DOHH2 (cell line): ENCODE measurements at regions not wholly inside any gene's neighbourhood (a gene's known extent, or its start where the extent isn't known, plus 50 kb on each side); places are given as distances from the start of the nearest gene placed in this dataset.

Experiments
- EZH2phosphoT487 ChIP-seq: fragments of 200-600 bp; sonication (generic); IDR thresholded peaks from 2 replicates; pipeline ENCODE4 v1.6.1; 2017; ENCODE audit warnings: borderline replicate concordance, mild to moderate bottlenecking, antibody characterized with exemption, low read length, moderate library complexity, mixed read lengths
- TF ChIP-seq, protein P1 (sequence below): fragments of 200-600 bp; sonication (generic); IDR thresholded peaks from one replicate; pipeline ENCODE4 v1.5.1; 2014; ENCODE audit warnings: antibody characterized with exemption, mild to moderate bottlenecking, low read depth, low read length; ENCODE audit not compliant: poor library complexity, severe bottlenecking

DNA sequence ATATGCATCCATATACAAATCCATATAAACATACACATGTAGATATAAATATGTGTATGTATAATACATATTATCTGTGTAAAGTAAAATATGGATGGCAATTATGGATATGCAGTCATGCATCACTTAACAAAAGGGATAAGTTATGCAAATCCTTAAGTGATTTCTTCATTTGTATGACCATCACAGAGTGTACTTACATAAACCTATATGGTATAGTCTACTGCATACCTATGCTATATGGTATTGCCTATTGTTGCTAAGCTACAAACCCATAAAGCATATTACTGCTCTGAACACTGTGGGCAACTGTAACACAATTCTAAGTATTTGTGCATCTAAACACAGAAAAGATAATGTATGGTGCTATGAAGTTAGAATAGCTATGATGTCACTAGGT is 227.2 kb downstream of the SLC6A15 start:
- no peak for TF ChIP-seq EZH2phosphoT487
- TF ChIP-seq, protein P1, sequence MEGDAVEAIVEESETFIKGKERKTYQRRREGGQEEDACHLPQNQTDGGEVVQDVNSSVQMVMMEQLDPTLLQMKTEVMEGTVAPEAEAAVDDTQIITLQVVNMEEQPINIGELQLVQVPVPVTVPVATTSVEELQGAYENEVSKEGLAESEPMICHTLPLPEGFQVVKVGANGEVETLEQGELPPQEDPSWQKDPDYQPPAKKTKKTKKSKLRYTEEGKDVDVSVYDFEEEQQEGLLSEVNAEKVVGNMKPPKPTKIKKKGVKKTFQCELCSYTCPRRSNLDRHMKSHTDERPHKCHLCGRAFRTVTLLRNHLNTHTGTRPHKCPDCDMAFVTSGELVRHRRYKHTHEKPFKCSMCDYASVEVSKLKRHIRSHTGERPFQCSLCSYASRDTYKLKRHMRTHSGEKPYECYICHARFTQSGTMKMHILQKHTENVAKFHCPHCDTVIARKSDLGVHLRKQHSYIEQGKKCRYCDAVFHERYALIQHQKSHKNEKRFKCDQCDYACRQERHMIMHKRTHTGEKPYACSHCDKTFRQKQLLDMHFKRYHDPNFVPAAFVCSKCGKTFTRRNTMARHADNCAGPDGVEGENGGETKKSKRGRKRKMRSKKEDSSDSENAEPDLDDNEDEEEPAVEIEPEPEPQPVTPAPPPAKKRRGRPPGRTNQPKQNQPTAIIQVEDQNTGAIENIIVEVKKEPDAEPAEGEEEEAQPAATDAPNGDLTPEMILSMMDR, result no peak
